ENCODE measurements at regions not wholly inside any gene's neighbourhood (a gene's known extent, or its start where the extent isn't known, plus 50 kb on each side); places are given as distances from the start of the nearest gene placed in this dataset.
"Not testable (repeated sequence)": the region's sequence is repeated elsewhere in the genome, so short reads cannot be mapped to it uniquely, and the experiment has no call there.

DNA sequence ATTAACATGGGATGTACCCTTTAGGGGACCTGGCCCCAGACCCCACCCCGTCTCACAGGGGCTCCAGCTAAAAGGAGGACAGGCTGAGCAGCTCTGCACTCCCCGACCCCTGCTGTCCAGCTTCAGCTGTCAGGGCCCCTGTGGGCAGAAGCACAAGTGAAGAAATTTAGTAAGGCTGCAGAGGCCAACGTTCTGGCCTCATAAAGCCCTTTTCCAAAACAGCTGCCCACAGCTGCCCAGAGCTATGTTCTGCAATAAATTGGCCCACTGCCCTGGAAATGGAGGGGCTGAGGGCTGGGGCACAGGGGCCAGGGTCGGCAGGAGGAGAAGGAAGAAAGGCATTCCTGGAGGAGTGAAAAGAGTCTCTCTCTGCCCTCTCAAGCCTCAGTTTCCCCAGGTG, 357.1 kb downstream of the BCL11B start:
- no peak for DNase-seq

- no peak for DNase-seq
Observed at GRCh38 chr14:98915625-98916024, 356.4 kb downstream of the BCL11B start.

DNA sequence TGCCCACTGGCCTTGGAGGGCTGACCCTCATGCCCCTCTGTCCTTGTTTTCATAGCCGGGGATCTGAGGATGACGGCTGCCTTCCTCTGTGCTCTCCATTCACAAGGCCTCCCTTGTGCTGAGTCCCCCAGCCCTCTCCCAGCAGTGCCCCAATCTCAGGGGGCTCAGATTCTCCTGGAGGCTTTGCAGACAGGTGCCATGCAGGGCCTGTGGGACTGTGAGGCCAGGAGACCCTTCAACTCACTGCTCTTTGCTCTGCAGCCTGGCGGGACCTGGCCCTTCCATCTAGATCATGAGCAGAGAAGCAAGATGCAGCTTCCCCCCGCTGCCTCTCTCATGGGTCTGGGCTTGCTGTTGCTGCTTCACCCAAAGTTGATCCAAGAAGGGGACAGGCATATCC, 356.0 kb downstream of the BCL11B start:
- DNase-seq: no peak

DNA sequence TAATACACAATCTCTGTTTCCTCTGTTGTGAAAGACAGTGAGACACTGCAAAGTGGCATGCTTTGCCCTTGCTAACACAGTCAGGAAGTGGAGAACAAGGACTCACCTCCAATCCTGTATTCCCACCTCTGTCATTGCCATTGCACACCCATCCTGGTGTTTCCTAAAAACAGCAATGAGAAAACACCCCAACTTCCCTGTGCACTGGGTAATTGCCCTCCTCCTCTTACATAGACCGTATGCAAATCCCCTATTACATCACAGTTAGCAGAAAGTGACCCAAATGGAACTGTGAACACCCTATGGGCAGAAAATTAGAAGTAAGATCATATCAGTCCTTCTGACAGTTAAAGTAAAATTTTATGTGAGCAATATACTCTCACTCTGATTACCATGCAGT, 355.5 kb downstream of the BCL11B start:
- DNase-seq: no peak

DNA sequence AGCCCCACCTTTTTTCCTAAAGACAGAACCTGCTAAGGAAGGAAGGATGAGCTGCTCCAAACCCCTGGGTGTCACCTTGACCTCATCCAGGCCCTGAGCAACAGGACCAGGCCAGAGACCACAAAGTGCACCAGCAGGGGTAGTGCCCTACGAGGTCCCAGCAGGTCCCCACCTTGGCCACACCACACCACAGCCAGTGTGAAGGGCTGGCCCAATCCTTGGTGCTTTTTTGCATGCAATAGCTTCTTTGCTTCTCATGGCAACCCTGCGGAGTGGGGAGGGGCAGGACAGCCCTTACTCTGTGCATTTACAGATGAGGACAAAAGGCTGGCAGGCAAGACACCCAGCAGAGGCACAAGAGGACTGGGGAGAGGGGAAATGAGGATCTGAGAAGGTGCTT, 352.6 kb downstream of the BCL11B start:
- no peak for DNase-seq

GRCh38 chr14:98921306-98921705, 350.7 kb downstream of the BCL11B start:
- DNase-seq: not testable (repeated sequence)

DNA sequence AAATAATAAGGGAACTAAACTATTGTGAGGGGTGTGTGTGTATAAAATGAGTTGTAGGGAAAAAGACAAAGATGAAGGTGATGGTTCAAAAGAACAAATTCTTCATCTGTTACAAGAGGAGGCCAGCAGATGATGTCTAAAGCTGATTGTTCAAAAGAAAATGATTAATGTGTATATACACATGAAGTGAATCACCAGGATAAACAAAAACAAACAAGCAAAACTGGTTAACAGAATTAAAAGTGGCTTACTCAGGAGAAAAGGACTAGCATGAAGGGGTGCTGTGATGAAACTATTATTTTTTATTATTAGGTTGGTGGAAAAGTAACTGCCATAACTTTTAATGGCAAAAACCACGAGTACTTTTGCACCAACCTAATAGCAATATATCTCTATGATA, 348.4 kb downstream of the BCL11B start:
- no peak for DNase-seq

- no peak for DNase-seq
Observed at GRCh38 chr14:98924046-98924445, 348.0 kb downstream of the BCL11B start.

GRCh38 chr14:98925354-98926040, 346.5 kb downstream of the BCL11B start:
- no peak for DNase-seq

DNA sequence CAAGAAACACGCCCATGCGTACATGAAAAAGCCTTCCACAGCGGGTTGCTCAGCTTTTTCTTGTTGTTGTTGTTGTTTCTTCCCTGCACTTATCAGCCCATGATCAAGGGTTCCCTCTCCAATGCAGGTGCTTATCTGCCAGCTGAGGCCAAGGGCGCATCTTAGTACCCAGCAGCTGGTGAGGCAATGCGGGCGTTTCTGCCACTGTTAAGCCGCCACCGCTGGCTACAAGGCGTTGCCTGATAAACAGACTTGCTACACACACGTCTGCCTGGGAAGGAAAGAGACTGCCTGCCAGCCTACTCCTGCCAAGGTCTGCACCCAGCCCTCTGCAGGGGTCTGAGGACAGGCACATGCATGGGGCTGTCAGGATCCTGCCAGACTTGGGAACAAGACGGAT, 345.9 kb downstream of the BCL11B start:
- peak; percentile 9 to 70 (median 50) for DNase-seq

DNA sequence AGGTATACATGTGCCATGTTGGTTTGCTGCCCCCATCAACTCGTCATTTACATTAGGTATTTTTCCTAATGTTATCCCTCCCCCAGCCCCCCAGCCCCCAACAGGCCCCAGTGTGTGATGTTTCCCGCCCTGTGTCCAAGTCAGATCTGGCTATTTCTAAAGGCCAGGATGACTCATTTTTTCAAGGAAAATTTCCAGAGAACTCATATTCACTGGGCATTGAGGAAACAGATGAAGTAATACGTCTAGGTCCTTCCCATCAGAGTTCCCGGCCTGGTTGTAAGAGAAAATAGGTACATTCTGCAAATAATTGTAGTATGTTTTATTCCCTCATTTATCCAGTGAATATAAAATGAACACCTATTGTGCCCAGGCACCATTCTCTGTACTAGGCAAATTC, 345.2 kb downstream of the BCL11B start:
- DNase-seq: no peak

- no peak for DNase-seq
Observed at GRCh38 chr14:98927986-98928385, 344.0 kb downstream of the BCL11B start.

DNA sequence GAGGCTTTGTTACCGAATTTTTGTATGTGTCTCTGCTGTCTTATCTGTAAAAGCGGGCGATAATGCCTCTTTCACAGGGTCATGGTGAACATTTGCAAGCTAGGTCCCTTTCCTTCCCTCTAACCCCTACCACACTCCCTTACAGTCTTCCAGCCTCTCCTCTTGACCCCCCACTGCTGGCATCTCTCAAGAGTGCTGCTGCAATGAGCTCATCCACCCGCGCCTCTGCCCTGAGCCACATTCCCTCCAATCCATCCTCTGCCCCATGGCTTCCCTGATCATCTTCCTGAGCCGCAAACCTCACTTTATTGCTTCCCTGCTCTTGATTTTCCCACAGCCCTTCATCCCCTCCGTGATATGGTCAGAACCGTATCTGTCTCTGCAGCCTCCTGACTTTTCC, 343.6 kb downstream of the BCL11B start:
- no peak for DNase-seq

GRCh38 chr14:98931126-98931525, 340.9 kb downstream of the BCL11B start:
- no peak for DNase-seq

GRCh38 chr14:98931911-98932310, 340.1 kb downstream of the BCL11B start:
- DNase-seq: peak; percentile 57 to 91 (median 74)

DNA sequence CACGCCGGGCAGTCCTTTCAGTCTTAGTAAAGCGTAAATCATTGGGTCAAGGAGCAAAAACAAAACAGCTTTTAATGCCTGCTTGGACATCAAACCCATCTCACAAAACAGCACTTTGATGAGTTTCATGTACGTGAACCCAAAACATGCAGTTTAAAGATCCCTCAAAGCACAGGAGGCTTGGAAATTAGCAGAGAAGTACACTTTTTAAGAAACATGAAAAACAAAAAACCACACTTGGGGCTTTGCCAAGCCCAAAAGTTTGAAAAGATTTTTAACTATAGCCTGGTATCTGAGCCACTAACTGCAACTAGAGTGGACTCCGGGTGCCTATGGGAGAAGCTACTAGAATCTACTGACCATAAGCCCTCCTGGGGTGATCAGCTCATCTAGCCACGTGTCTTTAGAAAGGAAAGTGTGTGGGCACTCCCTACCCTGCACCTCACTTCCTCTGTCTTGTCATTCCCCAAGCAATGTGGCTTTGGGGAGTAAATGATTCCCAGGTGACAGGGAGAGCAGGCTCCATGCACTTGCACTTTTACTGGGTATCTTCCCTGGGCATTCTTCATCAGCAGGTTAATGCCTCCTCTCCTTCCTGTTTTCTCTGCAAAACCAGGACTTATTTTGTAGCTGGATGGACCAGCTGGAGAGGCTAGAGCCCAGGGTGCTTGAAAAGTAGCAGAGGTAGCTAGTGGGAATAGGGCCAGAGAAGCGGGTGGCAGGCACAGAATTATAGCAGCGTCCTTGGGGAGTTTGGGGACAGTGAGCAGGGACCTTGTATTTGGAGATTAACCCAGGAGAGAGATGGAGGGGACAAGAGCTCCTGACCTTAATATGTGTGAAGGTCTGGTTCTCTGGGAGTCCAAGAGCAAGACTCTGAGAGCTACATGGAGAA, 339.3 kb downstream of the BCL11B start:
- DNase-seq: peak in 2 of 6 experiments; percentile 60 to 76

DNA sequence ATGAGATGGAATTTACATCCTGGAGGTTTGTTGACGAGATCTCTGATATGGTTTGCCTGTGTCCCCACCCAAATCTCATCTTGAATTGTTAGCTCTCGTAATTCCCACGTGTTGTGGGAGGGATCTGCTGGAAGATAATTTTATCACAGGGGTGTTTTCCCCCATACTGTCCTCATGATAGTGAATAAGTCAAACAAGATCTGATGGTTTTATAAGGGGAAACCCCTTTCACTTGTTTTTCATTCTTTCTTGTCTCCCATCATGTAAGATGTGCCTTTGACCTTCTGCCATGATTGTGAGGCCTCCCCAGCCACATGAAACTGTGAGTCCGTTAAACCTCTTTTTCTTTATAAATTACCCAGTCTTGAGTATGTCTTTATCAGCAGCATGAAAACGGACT, 337.4 kb downstream of the BCL11B start:
- not testable (repeated sequence) for DNase-seq

DNA sequence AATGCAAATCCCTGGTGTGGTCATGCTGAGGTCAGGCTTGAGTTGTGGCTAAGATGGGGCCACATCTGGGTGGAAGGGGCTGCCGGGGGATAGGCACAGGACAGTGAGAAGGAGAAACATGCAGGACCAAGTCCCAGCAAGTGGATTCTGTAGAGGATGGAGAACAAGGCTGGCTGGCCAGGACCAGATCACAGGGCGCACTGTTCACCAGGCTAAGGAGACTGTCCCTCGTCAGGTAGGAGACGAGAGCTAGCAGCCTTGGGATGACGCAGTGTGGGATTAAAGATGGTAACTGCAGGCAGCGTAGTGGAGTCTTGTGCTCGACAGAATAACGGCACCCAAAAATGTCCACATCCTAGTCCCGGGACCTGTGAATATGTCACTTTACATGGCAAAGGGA, 336.1 kb downstream of the BCL11B start:
- DNase-seq: no peak

DNA sequence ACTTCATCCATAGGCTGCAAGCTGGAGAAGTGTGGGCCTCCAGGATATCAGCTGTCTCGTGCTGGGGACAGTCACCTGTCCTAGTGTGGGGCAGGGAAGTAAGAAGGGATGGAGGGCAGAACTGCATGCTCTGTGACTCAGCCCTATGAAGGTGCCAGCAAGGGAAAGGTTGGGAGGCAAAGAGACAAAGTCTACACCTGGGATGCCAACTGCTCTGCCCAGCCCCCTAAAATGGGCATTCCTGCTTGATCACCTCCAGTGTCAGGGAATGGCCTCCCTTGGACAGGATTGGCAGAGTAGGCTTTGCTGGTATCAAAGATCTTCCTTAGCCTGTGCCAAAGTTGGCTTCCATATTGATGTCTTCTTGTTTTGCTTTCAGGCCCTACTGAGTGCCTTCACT, 335.0 kb downstream of the BCL11B start:
- no peak for DNase-seq

GRCh38 chr14:98937712-98938505, 334.1 kb downstream of the BCL11B start:
- peak in 1 of 6 experiments; percentile 25 for DNase-seq

DNA sequence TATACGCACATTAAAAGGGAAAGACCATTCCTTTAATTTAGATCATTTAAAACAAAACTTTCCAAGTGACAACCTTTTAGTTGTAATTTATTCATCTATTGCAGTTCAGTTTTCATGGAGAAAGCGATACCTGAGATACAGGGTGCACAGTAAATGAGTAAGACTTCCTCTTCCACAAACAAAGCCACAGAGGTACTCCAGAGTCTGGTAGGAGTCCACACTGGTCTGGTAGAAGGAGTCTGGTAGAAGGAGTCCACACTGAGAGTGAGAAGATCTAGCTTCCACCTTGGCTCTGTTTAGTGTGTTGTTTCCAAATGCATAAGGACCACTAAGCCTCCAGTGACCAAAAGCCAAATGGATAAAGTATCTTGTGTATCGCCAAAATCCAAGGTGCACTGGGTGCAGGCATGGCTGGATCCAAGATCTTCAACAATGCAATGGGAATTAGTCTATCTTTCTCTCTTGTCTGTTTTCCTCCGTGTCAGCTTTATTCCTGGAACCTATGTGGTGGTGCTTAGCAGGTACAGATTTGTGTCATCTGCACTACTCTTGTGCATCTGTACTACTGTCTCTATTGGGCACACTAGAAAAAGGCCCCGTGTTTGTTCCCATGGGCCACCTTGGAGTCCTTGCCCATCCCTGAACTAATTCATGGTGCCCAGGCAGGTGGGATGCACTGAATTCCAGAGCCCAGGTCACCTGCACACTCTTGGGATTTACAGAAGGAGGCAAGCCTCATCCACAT, 331.1 kb downstream of the BCL11B start:
- DNase-seq: no peak

GRCh38 chr14:98941481-98941880, 330.5 kb downstream of the BCL11B start:
- DNase-seq: no peak

DNA sequence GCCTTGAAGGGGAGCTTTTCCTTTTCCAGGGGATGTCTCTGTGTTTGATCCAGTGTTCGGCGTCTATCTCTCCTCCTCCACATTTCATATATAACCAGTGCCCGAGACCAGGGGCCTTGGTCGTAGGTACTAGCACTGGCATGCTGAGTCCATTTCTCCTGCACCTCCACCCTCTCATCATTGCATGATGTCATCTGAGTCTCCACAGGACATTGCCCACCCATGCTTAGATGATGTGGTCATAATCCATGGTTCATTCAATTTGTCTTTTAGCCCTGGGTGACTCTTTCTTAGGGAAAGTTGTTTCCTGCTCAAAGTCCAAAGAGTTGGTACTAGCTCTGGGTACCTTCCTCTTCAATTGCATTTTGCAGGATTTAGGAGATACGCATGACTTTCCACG, 328.1 kb downstream of the BCL11B start:
- DNase-seq: no peak
